Glutamatergic neuron (in vitro differentiated cells): ENCODE measurements at regions not wholly inside any gene's neighbourhood (a gene's known extent, or its start where the extent isn't known, plus 50 kb on each side); places are given as distances from the start of the nearest gene placed in this dataset.

Experiments used
- DNase-seq: peaks from one replicate; pipeline ENCODE4 v3.0.0; 2022
- H3K27ac Mint-ChIP-seq: one replicate; pipeline ENCODE4 v1.8.0; 2020; ENCODE audit warnings: mild to moderate bottlenecking, mixed read lengths, inconsistent platforms; ENCODE audit not compliant: unreplicated experiment
- H3K27me3 Mint-ChIP-seq: one replicate; pipeline ENCODE4 v1.8.0; 2020; ENCODE audit warnings: mild to moderate bottlenecking, moderate library complexity, mixed read lengths, inconsistent platforms; ENCODE audit not compliant: unreplicated experiment
- H3K36me3 Mint-ChIP-seq: one replicate; pipeline ENCODE4 v1.8.0; 2020; ENCODE audit warnings: mild to moderate bottlenecking, mixed read lengths, inconsistent platforms; ENCODE audit not compliant: unreplicated experiment
- H3K4me1 Mint-ChIP-seq: one replicate; pipeline ENCODE4 v1.8.0; 2020; ENCODE audit warnings: mild to moderate bottlenecking, low read depth, mixed read lengths, inconsistent platforms; ENCODE audit not compliant: unreplicated experiment
- H3K4me3 Mint-ChIP-seq: one replicate; pipeline ENCODE4 v1.8.0; 2020; ENCODE audit warnings: mild to moderate bottlenecking, mixed read lengths, inconsistent platforms; ENCODE audit not compliant: unreplicated experiment
- H3K9me3 Mint-ChIP-seq: one replicate; pipeline ENCODE4 v1.8.0; 2020; ENCODE audit warnings: mild to moderate bottlenecking, moderate library complexity, mixed read lengths, inconsistent platforms; ENCODE audit not compliant: unreplicated experiment
- TF ChIP-seq, protein P1 (sequence below): fragments of 200-600 bp; sonication (generic); IDR thresholded peaks from one replicate; pipeline ENCODE4 v1.5.0; 2021; ENCODE audit not compliant: partially characterized antibody, unreplicated experiment

DNA sequence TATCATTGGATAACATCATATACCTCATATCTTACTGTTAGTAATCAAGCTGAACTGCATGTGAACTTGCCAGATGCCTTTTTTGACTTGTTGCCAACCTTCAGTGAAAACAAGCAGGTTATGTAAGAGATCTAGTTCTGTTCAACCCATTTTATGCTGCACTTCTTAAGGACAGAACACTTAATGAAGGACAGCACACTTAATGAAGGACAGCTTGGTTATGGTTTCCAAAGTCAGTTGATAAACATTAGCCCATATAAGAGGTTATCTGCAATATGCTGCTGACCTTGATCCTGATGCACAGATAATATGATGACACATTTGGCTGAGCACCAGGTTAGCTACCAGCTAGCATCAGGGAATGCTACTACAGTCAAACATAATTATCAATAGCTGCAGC lies 358.7 kb upstream of the PDGFD start:
- no peaks in the 10 kb centered on the region for H3K9me3 Mint-ChIP-seq
- TF ChIP-seq, protein P1, sequence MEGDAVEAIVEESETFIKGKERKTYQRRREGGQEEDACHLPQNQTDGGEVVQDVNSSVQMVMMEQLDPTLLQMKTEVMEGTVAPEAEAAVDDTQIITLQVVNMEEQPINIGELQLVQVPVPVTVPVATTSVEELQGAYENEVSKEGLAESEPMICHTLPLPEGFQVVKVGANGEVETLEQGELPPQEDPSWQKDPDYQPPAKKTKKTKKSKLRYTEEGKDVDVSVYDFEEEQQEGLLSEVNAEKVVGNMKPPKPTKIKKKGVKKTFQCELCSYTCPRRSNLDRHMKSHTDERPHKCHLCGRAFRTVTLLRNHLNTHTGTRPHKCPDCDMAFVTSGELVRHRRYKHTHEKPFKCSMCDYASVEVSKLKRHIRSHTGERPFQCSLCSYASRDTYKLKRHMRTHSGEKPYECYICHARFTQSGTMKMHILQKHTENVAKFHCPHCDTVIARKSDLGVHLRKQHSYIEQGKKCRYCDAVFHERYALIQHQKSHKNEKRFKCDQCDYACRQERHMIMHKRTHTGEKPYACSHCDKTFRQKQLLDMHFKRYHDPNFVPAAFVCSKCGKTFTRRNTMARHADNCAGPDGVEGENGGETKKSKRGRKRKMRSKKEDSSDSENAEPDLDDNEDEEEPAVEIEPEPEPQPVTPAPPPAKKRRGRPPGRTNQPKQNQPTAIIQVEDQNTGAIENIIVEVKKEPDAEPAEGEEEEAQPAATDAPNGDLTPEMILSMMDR, result no peak
- no peak overlapping the region for H3K4me3 Mint-ChIP-seq
- no peaks in the 10 kb centered on the region for H3K36me3 Mint-ChIP-seq
- H3K4me1 Mint-ChIP-seq, result no peaks in the 10 kb centered on the region
- H3K27me3 Mint-ChIP-seq, result no peaks in the 10 kb centered on the region
- DNase-seq, result no peak
- H3K27ac Mint-ChIP-seq, result no peak overlapping the region

DNA sequence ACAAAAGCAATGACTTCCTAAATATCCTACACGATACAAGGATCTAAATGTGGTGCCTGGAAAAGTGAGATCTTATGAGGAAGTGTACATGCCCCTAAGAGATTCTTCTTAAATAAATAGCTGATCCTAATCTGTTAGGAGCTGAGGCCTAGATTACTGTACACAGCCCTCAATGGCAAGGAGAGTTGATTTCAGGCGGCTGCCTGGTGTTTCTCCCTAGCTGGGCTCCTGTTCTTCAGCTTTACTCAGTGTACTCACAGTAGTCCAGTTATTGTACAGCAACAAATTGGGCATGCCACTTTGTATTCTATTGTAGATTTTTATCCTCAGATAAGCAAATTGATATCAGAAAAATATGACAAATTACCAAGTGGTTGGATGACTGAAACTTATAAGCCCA lies 358.2 kb upstream of the PDGFD start:
- TF ChIP-seq, protein P1, result no peak

DNA sequence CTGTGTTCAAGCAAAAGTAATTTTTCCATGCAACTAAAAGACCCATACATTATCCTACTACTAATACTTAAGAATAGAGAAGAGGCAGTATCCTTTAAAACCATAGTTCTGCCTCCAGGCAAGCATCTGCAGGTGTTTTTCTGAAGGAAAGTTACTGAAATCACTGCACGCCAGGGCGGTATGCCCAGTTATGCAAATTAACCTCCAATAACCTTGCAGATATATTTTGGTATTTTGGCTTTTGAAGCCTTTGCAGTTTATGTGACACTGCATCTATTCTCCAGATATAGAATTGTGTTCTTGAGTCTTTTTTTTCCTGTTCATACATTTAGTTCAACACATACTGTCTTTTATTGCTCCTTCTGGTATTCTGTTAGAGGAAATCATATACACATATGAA lies 346.2 kb upstream of the PDGFD start:
- TF ChIP-seq, protein P1, result no peak
- H3K9me3 Mint-ChIP-seq, result no peaks in the 10 kb centered on the region
- H3K36me3 Mint-ChIP-seq, result no peaks in the 10 kb centered on the region
- H3K27me3 Mint-ChIP-seq, result no peaks in the 10 kb centered on the region
- no peak overlapping the region for H3K27ac Mint-ChIP-seq
- no peaks in the 10 kb centered on the region for H3K4me1 Mint-ChIP-seq
- no peak for DNase-seq
- no peak overlapping the region for H3K4me3 Mint-ChIP-seq

More for the DNA sequence above, 358.2 kb upstream of the PDGFD start:
- Mint-ChIP-seq H3K4me3 (no peak overlapping the region), H3K36me3 (no peaks in the 10 kb centered on the region), H3K27me3 (no peaks in the 10 kb centered on the region), H3K27ac (no peak overlapping the region), H3K4me1 (no peaks in the 10 kb centered on the region), H3K9me3 (no peaks in the 10 kb centered on the region)
- DNase-seq, result no peak

DNA sequence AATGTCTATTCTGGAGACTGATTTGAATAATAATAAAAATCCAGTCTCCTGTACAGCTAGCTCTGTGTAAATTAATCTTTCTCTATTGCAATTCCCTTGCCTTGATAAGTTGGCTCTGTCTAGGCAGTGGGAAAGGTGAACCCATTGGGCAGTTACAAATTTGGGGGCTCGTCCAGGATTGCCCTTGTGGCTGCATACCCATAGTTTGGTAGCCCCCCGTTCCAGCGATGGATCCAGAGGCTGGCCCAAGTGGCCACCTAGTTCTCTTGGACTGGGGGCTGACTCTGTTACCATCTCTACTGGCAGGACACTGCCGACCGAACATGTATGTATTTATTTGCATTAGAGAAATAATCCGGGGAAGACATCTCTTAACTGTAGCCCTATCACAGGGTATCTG lies 326.2 kb upstream of the PDGFD start:
- no peak overlapping the region for H3K4me3 Mint-ChIP-seq
- H3K27ac Mint-ChIP-seq, result no peak overlapping the region
- H3K9me3 Mint-ChIP-seq, result peaks cover 8% of the 10 kb centered on the region
- TF ChIP-seq, protein P1, result no peak
- peaks cover 7% of the 10 kb centered on the region for H3K36me3 Mint-ChIP-seq
- H3K27me3 Mint-ChIP-seq, result no peaks in the 10 kb centered on the region
- no peaks in the 10 kb centered on the region for H3K4me1 Mint-ChIP-seq
- DNase-seq, result peak; percentile 16

DNA sequence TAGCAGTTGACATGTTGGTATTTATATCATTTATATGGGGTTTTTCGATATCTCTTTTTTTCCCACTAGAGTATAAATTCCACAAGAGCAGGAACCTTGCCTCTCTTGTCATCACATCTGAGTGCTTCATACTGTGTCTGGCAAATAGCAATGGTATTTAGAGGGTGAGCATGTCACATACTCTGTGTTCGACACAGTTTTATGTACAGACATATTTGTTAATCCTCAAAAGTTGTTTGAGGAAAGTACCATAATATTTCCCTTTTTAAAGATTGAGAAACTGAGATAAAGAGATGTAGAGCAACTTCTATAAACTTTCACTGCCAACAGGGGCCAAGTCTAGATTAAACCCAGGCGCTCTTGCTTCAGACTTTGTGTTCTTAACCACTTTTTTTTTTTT lies 324.6 kb upstream of the PDGFD start:
- Mint-ChIP-seq H3K9me3 (peaks cover 8% of the 10 kb centered on the region), H3K36me3 (peaks cover 7% of the 10 kb centered on the region), H3K27ac (no peak overlapping the region), H3K4me3 (no peak overlapping the region), H3K4me1 (no peaks in the 10 kb centered on the region), H3K27me3 (no peaks in the 10 kb centered on the region)
- DNase-seq, result no peak
- TF ChIP-seq, protein P1, result no peak
